Epithelial cell of proximal tubule (primary cell): ENCODE measurements at regions not wholly inside any gene's neighbourhood (a gene's known extent, or its start where the extent isn't known, plus 50 kb on each side); places are given as distances from the start of the nearest gene placed in this dataset.

Experiments
- DNase-seq: peaks from one replicate; pipeline ENCODE4 v3.0.0-alpha.2; 2011; ENCODE audit warnings: low read depth
- H3K4me3 ChIP-seq: 2 replicates; pipeline ENCODE4 v1.5.1; 2011; ENCODE audit warnings: low read depth, mild to moderate bottlenecking, low read length
- CTCF ChIP-seq: conservative IDR thresholded peaks from 2 replicates; pipeline ENCODE4 v1.5.1; 2012; ENCODE audit warnings: low read depth, mild to moderate bottlenecking, low read length

GRCh38 chr2:70385966-70386595, 84.2 kb upstream of the FAM136A start:
- no peak for DNase-seq
- no peak for TF ChIP-seq CTCF

DNA sequence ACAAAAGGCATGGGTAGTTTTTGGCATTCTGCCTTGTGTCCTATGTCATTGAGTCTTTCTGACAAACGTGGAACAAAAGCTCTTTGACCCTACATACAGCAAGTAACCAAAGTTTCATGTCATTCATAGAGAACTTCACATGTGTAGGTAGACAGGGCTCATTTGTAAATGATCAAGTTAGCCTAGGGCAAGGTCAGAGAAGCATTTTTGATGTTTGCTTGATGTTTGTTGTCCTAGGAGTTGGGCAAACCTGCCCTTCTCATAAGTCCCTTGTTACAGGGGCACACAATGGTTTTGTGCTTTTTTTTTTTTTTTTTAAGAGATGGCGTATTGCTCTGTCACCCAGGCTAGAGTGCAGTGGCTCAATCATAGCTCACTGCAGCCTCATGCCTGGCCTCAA, 83.3 kb upstream of the FAM136A start:
- no peak for DNase-seq
- H3K4me3 ChIP-seq = no peak overlapping the region
- TF ChIP-seq CTCF = no peak

More at GRCh38 chr2:70385966-70386595, 84.2 kb upstream of the FAM136A start:
- no peak overlapping the region for H3K4me3 ChIP-seq

- no peak for TF ChIP-seq CTCF
- no peak overlapping the region for H3K4me3 ChIP-seq
- DNase-seq = no peak
Observed at GRCh38 chr2:70381821-70382220, 80.0 kb upstream of the FAM136A start.

DNA sequence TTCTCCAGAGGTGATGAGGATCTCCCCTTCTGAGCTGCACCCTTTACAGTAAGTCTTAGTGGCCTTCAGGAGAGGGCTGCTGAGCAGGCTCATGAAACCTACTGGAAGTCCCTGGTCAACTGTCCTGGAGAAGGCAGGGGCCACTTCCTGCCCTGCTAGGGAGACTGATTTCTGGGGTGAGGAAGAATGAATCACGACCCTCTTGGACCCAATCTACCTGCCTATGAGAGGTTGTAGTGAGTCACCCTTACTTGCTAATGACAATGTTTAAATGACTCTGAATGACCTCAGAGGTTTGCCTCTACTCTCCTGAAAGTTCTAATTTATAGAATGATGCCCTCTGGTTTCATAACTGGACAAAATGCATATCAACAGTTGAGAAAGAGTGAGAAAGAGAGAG, 79.4 kb upstream of the FAM136A start:
- no peak overlapping the region for H3K4me3 ChIP-seq
- TF ChIP-seq CTCF = no peak
- DNase-seq = no peak

- DNase-seq = no peak
- no peak overlapping the region for H3K4me3 ChIP-seq
- TF ChIP-seq CTCF = no peak
Observed at GRCh38 chr2:70380621-70381020, 78.8 kb upstream of the FAM136A start.

GRCh38 chr2:70374616-70375015, 72.7 kb upstream of the FAM136A start:
- no peak overlapping the region for H3K4me3 ChIP-seq
- TF ChIP-seq CTCF = no peak
- no peak for DNase-seq

DNA sequence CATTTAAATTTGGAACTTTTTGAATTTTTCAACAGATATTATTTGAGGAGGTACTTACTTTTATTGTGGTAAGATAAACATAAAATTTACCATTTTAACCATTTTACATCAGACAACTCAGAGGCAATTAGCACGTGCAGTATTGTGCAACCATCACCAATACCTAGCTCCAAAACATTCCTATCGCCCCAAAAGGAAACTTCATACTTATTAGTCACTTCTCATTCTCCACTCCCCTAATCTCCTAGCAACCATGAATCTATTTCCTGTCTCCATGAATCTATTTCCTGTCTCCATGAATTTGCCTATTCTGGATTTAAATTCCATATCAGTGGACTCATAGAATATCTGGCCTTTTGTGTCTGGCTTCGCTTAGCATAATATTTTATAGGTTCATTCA, 69.9 kb upstream of the FAM136A start:
- no peak overlapping the region for H3K4me3 ChIP-seq
- no peak for TF ChIP-seq CTCF
- DNase-seq = peak; percentile 29
